NCI-H345 treated with DMSO at 0.1 percent for 48 hours (cell line): ENCODE measurements at regions not wholly inside any gene's neighbourhood (a gene's known extent, or its start where the extent isn't known, plus 50 kb on each side); places are given as distances from the start of the nearest gene placed in this dataset.
"Not testable (repeated sequence)": the region's sequence is repeated elsewhere in the genome, so short reads cannot be mapped to it uniquely, and the experiment has no call there.

Source experiments
- DNase-seq: peaks from one replicate; lab custom pipeline; 2025; ENCODE audit not compliant: unreplicated experiment; lab: John Stamatoyannopoulos, UW

- no peak for DNase-seq
Measured at GRCh38 chr2:146385031-146385430, 1459.8 kb upstream of the ACVR2A start.

- DNase-seq, result no peak
Measured at GRCh38 chr2:146376511-146377064, 1468.2 kb upstream of the ACVR2A start.

DNA sequence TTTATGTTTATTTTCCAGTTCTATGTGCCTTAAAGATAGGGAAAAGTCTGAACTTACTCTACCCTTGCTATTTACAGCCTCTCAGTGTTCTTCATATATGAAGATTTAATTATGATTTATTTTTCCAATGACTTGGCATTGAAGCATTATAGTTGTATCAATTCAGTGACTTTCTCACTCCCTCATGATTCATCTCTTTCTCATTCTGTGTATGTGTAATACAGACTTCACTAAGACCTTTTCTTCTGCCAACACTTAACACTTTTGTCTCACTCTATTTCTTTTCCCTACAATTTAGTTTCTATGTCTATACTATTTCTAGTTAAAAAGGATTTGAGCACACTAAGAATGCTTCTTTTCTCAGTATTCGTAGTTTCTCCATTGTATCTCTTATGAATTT is 1470.3 kb upstream of the ACVR2A start:
- no peak for DNase-seq

GRCh38 chr2:146371364-146371763 is 1473.5 kb upstream of the ACVR2A start:
- not testable (repeated sequence) for DNase-seq

GRCh38 chr2:146370826-146371225 is 1474.0 kb upstream of the ACVR2A start:
- DNase-seq, result no peak

DNA sequence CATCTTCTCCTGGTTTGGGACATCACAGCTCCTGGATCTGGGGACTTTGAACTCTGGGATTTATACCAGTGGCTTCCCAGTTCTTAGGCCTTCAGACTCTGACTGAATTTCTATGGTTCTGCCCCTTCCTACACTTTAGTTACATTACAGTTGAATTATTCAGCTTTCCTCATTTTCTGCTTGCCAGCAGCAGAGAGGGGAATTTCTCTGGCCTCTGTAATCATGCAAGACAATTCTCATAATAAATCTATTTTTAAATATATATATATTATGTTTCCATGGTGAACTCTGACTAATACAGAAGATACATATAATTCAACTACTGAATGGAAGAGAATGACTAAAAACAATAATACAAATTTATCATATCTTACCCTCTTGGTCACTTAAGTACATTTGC is 1478.6 kb upstream of the ACVR2A start:
- DNase-seq, result no peak

GRCh38 chr2:146365041-146365440 is 1479.8 kb upstream of the ACVR2A start:
- no peak for DNase-seq

GRCh38 chr2:146363731-146364130 is 1481.1 kb upstream of the ACVR2A start:
- no peak for DNase-seq

GRCh38 chr2:146351689-146352088 is 1493.1 kb upstream of the ACVR2A start:
- DNase-seq, result no peak

GRCh38 chr2:146349334-146349733 is 1495.5 kb upstream of the ACVR2A start:
- DNase-seq, result no peak

DNA sequence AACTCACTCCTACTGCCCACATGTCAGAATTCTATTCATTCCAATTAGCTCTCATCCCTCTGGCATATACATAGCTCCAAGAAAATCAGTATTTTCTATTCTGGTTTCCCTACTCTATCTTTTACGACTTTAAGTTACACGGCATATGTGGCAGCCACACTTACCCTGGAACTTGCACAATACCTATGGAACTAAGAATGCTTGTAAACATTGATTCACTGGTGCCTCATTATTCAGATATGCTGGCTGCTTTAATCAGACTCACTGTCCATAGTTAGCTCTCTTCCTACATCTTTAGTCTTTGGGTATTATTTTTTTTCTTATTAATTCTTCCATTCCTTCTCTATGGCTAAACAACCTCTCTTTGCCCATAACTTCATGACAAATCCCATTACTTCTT is 1519.9 kb upstream of the ACVR2A start:
- no peak for DNase-seq

DNA sequence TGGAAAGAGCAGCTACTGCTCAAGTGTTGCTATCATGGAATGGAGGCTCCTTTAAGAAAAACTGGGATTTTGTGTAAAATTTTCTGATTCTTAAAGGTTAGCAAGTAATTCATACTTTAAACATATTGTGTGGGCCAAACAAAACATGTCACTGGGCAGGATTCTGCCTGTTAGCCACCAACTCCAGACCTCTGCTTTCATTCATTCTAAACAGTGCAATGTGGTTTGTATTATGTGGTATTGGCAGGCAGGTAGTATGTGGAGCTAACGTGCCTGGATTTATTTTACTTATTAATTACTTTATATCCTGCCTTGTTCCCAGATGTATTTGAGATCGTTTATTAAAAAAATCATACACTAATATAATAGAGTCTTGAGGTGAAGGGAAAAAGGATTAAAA is 1521.3 kb upstream of the ACVR2A start:
- DNase-seq, result no peak

GRCh38 chr2:146321175-146321574 is 1523.7 kb upstream of the ACVR2A start:
- no peak for DNase-seq

DNA sequence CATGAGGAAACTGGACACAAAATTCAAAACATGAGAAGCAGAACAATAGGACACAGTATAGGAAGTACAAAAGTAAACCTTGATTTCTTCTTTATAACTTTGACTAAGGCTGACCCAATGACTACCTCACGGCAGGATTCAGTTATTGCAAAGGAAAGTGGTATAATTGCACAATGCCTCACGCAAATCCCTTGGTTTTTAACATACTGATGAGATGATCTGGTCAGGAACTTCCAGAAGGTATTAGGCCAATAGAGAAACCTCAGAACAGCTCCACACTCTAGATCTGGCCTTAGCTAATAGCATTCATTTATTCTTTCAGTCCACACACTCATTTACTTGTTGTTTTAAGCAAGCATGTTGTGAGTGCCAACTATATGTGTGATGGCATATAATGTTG is 1526.9 kb upstream of the ACVR2A start:
- DNase-seq, result no peak

GRCh38 chr2:146312899-146313298 is 1531.9 kb upstream of the ACVR2A start:
- no peak for DNase-seq

DNA sequence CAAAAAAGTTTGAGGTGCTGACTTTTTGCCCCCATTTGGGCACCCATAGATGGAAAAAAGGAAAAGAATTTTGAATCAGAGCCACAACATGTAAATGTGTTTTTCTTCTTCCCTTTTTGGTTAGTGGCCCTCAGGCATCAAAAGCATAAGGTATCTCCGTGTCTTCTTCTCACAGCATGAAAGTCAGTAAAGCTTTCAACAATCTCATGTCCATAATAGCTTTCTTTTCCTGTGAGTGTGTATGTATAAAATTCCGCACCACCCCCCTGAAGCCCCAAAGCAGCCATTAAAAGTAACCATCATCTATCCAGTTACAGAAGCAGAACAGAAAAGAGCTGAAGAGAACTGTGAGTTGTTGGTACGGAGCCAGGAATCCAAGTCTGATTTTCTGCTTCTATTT is 1539.7 kb upstream of the ACVR2A start:
- no peak for DNase-seq

DNA sequence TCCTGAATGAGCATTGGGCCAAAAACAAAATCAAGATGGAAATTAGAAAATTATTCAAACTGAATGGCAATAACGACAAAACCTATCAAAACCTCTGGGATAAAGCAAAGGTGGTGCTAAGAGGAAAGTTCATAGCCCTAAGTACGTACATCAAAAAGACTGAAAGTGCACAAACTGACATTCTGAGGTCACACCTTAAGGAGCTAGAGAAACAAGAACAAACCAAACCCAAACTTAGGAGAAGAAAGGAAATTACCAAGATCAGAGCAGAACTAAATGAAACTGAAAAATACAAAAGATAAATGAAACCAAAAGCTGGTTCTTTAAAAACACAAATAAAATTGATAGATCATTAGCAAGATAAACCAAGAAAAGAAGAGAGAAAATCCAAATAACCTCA is 1543.5 kb upstream of the ACVR2A start:
- DNase-seq, result no peak

- no peak for DNase-seq
Measured at GRCh38 chr2:146295080-146295670, 1549.7 kb upstream of the ACVR2A start.

DNA sequence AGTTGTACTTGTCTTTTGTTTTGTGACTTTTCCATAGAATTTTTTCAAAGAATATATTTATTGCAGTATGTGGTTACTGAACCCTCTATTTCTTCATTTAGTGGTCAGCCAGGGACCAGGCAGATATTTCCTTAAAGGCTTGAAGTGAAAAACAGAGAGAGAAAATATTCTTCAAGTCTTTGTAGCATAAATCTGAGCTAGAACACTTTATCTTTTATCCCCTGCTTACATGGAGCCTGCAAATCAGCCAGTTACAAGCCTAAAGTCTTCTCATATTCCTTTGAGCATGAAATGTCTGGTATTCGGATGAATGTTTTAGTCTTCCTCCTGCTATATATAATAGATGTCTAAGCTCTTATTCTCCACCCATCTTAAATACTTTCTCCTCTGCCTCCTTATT is 1557.5 kb upstream of the ACVR2A start:
- no peak for DNase-seq

DNA sequence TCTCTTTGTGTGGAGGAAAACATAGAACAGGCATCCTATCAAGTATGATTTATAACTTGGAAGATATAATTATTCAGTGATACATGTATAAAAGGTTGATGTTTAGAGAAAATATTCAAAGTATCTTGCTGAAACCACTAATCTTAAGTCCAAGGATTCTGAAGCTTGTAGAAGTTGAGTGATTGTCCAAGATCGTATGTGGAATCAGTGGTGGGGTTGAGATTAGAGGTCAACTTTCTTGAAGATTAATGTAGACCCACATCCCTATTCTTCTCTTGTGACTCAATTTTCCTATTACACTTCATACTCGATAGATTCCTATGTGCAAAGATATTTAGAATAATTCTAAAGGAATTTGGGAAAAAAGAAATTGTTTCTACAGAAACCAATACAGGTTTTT is 1565.9 kb upstream of the ACVR2A start:
- no peak for DNase-seq

DNA sequence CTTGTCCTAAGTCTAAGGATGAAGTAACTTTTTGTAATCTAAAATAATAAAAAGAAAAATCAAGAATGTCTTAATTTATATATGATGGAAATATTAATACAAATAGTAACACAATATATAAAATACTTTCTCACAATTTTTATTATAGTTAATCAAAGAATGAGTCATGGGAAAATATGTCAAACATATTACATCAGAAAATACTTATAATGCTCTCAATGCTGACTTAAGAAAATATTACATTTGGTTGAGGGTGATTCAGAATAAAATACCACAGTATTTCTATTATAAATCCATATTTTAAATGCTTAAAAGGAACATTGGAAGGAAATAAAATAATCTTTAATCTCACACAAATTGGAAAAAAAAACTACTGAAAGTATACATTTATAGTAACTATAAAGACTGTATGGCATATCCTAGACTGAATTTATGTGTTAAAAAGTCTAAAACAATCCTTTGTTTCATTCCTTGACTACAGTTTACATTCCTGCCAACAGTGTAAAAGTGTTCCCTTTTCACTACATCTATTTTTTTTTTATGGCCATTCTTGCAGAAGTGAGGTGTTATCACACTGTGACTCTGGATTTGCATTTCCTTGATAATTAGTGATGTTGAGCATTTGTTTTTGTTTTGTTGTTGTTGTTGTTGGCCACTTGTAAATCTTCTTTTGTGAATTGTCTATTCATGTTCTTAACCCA is 1573.5 kb upstream of the ACVR2A start:
- DNase-seq, result no peak

DNA sequence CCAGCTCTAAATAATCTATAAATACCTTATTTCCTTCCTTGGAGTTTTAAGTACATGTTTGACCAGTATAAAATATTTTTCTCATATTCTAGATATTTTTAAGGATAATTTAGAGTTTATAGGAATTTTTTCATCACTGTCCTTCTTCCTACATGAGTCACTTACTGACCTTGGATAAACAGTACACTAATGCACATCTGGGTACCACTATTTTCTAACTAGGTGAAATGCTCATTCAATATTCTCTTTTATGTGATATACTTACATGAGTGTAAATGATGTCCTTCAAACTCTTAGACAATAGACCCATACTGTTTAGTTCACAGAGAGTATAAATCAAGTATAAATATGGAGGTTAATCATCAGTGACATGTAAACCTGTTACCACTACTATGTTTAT is 1574.2 kb upstream of the ACVR2A start:
- no peak for DNase-seq

- no peak for DNase-seq
Measured at GRCh38 chr2:146267093-146267492, 1577.7 kb upstream of the ACVR2A start.
